WTC11 (cell line): ENCODE measurements at regions not wholly inside any gene's neighbourhood (a gene's known extent, or its start where the extent isn't known, plus 50 kb on each side); places are given as distances from the start of the nearest gene placed in this dataset.

Experiments
- ATAC-seq: fragments of 200-7000 bp; cut with Tn5 transposase; 2 replicates; pipeline ENCODE4 v1.10.0; 2021; ENCODE audit warnings: mild to moderate bottlenecking, moderate library complexity
- CTCF ChIA-PET: fragments of 300-600 bp; sonication (Branson Sonifier 250); formaldehyde crosslinking; loops from one replicate; lab custom pipeline; 2021; ENCODE audit warnings: antibody characterized with exemption; lab: Charles Lee
- POLR2A ChIA-PET: fragments of 350-600 bp; sonication (Branson Sonifier 250); formaldehyde crosslinking; loops from one replicate; lab custom pipeline; 2021; ENCODE audit warnings: antibody characterized with exemption; lab: Charles Lee
- DNase-seq: peaks from one replicate; pipeline ENCODE4 v3.0.0; 2021; ENCODE audit warnings: low spot score
- H3K27ac Mint-ChIP-seq: 2 replicates; pipeline ENCODE4 v1.8.0; 2021; ENCODE audit warnings: mixed read lengths
- H3K27me3 Mint-ChIP-seq: 2 replicates; pipeline ENCODE4 v1.8.0; 2021; ENCODE audit warnings: low read depth, mild to moderate bottlenecking, moderate library complexity, mixed read lengths
- H3K36me3 Mint-ChIP-seq: 2 replicates; pipeline ENCODE4 v1.8.0; 2021; ENCODE audit warnings: mixed read lengths
- H3K4me1 Mint-ChIP-seq: 2 replicates; pipeline ENCODE4 v1.8.0; 2022; ENCODE audit warnings: mixed read lengths
- H3K4me3 Mint-ChIP-seq: 2 replicates; pipeline ENCODE4 v1.8.0; 2021; ENCODE audit warnings: mild to moderate bottlenecking, moderate library complexity, mixed read lengths
- H3K9me3 Mint-ChIP-seq: 2 replicates; pipeline ENCODE4 v1.8.0; 2021; ENCODE audit warnings: mixed read lengths
- E2F1 ChIP-seq: sonication (generic); formaldehyde crosslinking; IDR thresholded peaks from 2 replicates; pipeline ENCODE4 v1.8.0; 2022; ENCODE audit warnings: mild to moderate bottlenecking, missing genetic modification reagents
- ELF4 ChIP-seq: sonication (generic); formaldehyde crosslinking; IDR thresholded peaks from 2 replicates; pipeline ENCODE4 v1.8.1; 2022; ENCODE audit warnings: low read depth, mild to moderate bottlenecking, moderate library complexity, missing genetic modification reagents
- GTF2I ChIP-seq: fragments of 250-450 bp; sonication (Bioruptor Pico); conservative IDR thresholded peaks from 2 replicates; pipeline ENCODE4 v1.4.0; 2021; ENCODE audit warnings: mild to moderate bottlenecking
- NFYB ChIP-seq: sonication (generic); formaldehyde crosslinking; conservative IDR thresholded peaks from 2 replicates; pipeline ENCODE4 v1.8.0; 2022; ENCODE audit warnings: low read depth, missing genetic modification reagents
- TP53 ChIP-seq: sonication (generic); formaldehyde crosslinking; IDR thresholded peaks from 2 replicates; pipeline ENCODE4 v1.8.1; 2023; ENCODE audit warnings: mild to moderate bottlenecking, missing genetic modification reagents
- ZBTB21 ChIP-seq: sonication (generic); formaldehyde crosslinking; IDR thresholded peaks from 2 replicates; pipeline ENCODE4 v1.8.1; 2023; ENCODE audit warnings: mild to moderate bottlenecking, missing genetic modification reagents, borderline replicate concordance
- ZNF396 ChIP-seq: fragments of 250-450 bp; sonication (Bioruptor Pico); IDR thresholded peaks from 2 replicates; pipeline ENCODE4 v1.8.0; 2021; ENCODE audit warnings: mild to moderate bottlenecking, moderate library complexity, borderline replicate concordance
- ZNF416 ChIP-seq: fragments of 250-450 bp; sonication (Bioruptor Pico); IDR thresholded peaks from 2 replicates; pipeline ENCODE4 v1.9.0; 2021; ENCODE audit warnings: mild to moderate bottlenecking, inconsistent platforms
- TF ChIP-seq, protein P1 (sequence below): sonication (generic); formaldehyde crosslinking; IDR thresholded peaks from 2 replicates; pipeline ENCODE4 v1.8.1; 2022; ENCODE audit warnings: mild to moderate bottlenecking, missing genetic modification reagents, moderate library complexity, borderline replicate concordance
- TF ChIP-seq, protein P2 (sequence below): sonication (generic); formaldehyde crosslinking; IDR thresholded peaks from 2 replicates; pipeline ENCODE4 v1.8.1; 2023; ENCODE audit warnings: mild to moderate bottlenecking, missing genetic modification reagents, borderline replicate concordance
- TF ChIP-seq, protein P3 (sequence below): sonication (generic); formaldehyde crosslinking; IDR thresholded peaks from 2 replicates; pipeline ENCODE4 v1.8.0; 2022; ENCODE audit warnings: mild to moderate bottlenecking, missing genetic modification reagents
- TF ChIP-seq, protein P4 (sequence below): sonication (generic); formaldehyde crosslinking; IDR thresholded peaks from 2 replicates; pipeline ENCODE4 v1.8.0; 2022; ENCODE audit warnings: mild to moderate bottlenecking, missing genetic modification reagents
- TF ChIP-seq, protein P5 (sequence below): fragments of 200-600 bp; IDR thresholded peaks from 2 replicates; pipeline ENCODE4 v1.8.0; 2022; ENCODE audit warnings: antibody characterized with exemption

DNA sequence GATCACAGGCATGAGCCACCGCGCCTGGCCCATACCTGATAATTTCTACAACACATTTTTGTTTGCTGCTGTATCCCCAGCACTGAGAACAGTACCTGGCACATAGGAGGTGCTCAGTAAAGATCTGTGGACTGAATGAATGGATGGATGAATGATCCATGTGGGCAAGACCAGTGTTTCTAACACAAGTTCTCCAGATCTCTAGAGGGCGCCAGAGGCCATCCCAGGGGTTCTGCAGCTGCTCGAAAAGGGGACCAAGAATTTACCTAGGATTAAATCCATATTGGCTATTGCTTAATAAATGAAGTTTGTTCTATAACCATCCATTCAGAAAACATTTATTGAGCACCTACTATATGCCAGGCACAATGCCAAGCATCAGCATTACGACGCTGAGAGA lies 167.7 kb downstream of the ACTL8 start:
- peaks cover 6% of the 10 kb centered on the region for H3K4me1 Mint-ChIP-seq
- peak; percentile 72 for DNase-seq

DNA sequence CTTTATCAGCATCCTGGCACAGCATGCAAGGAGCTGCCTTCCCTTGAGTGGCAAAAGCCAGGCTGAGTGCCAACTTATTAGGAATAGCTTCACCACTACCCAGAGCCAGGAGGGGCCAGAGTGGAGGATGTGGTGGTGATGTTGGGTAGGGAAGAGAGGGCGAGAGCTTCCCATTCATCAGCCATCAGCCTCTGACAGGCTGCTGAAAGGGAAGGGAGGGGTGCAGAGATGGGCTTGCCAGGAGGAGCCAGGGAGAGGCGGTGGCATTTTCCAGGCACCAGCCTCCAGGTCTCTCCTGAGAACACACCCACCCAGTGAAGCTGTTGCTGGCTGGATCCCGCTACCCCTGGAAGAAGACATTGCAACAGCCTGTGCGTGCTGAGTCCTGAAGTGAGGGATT lies 168.5 kb downstream of the ACTL8 start:
- Mint-ChIP-seq H3K4me3 (no peak overlapping the region), H3K9me3 (no peaks in the 10 kb centered on the region), H3K36me3 (no peaks in the 10 kb centered on the region), H3K4me1 (peaks cover 9% of the 10 kb centered on the region), H3K27me3 (peaks cover 6% of the 10 kb centered on the region; the same call in 1 of the 2 replicates), H3K27ac (no peak overlapping the region)
- no peak for TF ChIP-seq ELF4
- TF ChIP-seq, protein P1, sequence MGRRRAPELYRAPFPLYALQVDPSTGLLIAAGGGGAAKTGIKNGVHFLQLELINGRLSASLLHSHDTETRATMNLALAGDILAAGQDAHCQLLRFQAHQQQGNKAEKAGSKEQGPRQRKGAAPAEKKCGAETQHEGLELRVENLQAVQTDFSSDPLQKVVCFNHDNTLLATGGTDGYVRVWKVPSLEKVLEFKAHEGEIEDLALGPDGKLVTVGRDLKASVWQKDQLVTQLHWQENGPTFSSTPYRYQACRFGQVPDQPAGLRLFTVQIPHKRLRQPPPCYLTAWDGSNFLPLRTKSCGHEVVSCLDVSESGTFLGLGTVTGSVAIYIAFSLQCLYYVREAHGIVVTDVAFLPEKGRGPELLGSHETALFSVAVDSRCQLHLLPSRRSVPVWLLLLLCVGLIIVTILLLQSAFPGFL = no peak
- no peak for TF ChIP-seq ZNF416
- TF ChIP-seq TP53 (CRISPR knock-in tag) = no peak
- TF ChIP-seq, protein P2, sequence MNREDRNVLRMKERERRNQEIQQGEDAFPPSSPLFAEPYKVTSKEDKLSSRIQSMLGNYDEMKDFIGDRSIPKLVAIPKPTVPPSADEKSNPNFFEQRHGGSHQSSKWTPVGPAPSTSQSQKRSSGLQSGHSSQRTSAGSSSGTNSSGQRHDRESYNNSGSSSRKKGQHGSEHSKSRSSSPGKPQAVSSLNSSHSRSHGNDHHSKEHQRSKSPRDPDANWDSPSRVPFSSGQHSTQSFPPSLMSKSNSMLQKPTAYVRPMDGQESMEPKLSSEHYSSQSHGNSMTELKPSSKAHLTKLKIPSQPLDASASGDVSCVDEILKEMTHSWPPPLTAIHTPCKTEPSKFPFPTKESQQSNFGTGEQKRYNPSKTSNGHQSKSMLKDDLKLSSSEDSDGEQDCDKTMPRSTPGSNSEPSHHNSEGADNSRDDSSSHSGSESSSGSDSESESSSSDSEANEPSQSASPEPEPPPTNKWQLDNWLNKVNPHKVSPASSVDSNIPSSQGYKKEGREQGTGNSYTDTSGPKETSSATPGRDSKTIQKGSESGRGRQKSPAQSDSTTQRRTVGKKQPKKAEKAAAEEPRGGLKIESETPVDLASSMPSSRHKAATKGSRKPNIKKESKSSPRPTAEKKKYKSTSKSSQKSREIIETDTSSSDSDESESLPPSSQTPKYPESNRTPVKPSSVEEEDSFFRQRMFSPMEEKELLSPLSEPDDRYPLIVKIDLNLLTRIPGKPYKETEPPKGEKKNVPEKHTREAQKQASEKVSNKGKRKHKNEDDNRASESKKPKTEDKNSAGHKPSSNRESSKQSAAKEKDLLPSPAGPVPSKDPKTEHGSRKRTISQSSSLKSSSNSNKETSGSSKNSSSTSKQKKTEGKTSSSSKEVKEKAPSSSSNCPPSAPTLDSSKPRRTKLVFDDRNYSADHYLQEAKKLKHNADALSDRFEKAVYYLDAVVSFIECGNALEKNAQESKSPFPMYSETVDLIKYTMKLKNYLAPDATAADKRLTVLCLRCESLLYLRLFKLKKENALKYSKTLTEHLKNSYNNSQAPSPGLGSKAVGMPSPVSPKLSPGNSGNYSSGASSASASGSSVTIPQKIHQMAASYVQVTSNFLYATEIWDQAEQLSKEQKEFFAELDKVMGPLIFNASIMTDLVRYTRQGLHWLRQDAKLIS (CRISPR knock-in tag) = no peak
- TF ChIP-seq NFYB (CRISPR knock-in tag) = no peak
- no peak for TF ChIP-seq E2F1
- TF ChIP-seq GTF2I = no peak
- TF ChIP-seq ZBTB21 (CRISPR knock-in tag) = no peak
- TF ChIP-seq, protein P3, sequence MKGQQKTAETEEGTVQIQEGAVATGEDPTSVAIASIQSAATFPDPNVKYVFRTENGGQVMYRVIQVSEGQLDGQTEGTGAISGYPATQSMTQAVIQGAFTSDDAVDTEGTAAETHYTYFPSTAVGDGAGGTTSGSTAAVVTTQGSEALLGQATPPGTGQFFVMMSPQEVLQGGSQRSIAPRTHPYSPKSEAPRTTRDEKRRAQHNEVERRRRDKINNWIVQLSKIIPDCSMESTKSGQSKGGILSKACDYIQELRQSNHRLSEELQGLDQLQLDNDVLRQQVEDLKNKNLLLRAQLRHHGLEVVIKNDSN (CRISPR knock-in tag) = no peak
- TF ChIP-seq ZNF396 (CRISPR knock-in tag) = no peak
- DNase-seq (no peak), ATAC-seq (no peak)
- CTCF ChIA-PET = interaction anchor here (0.9 to 2.6 kb wide), 25 partner anchors 10 to 658 kb away, joined by 3 to 26 read pairs (median 6); partner anchors contain the start of gene IGSF21
- POLR2A ChIA-PET = interaction anchor here (0.6 kb wide), 1 partner anchor 79 kb away, joined by 4 read pairs; no protein-coding TSS in a partner anchor

More for the DNA sequence above, 167.7 kb downstream of the ACTL8 start:
- Mint-ChIP-seq H3K4me3 (no peak overlapping the region), H3K36me3 (no peaks in the 10 kb centered on the region), H3K27ac (no peak overlapping the region), H3K9me3 (no peaks in the 10 kb centered on the region), H3K27me3 (peaks cover 6% of the 10 kb centered on the region)
- TF ChIP-seq, protein P4, sequence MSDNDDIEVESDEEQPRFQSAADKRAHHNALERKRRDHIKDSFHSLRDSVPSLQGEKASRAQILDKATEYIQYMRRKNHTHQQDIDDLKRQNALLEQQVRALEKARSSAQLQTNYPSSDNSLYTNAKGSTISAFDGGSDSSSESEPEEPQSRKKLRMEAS = no peak
- TF ChIP-seq, protein P5, sequence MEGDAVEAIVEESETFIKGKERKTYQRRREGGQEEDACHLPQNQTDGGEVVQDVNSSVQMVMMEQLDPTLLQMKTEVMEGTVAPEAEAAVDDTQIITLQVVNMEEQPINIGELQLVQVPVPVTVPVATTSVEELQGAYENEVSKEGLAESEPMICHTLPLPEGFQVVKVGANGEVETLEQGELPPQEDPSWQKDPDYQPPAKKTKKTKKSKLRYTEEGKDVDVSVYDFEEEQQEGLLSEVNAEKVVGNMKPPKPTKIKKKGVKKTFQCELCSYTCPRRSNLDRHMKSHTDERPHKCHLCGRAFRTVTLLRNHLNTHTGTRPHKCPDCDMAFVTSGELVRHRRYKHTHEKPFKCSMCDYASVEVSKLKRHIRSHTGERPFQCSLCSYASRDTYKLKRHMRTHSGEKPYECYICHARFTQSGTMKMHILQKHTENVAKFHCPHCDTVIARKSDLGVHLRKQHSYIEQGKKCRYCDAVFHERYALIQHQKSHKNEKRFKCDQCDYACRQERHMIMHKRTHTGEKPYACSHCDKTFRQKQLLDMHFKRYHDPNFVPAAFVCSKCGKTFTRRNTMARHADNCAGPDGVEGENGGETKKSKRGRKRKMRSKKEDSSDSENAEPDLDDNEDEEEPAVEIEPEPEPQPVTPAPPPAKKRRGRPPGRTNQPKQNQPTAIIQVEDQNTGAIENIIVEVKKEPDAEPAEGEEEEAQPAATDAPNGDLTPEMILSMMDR = peak; percentile 48
- ChIA-PET CTCF (interaction anchor here (0.6 to 2.6 kb wide), 32 partner anchors 9 to 658 kb away, joined by 3 to 26 read pairs (median 4); partner anchors contain the start of gene IGSF21), POLR2A (no interaction called here)
- peak; percentile 59 for ATAC-seq
